ENCODE measurements at regions not wholly inside any gene's neighbourhood (a gene's known extent, or its start where the extent isn't known, plus 50 kb on each side); places are given as distances from the start of the nearest gene placed in this dataset.

- TF ChIP-seq ZNF510 (CRISPR knock-in tag; IDR thresholded peaks at IDR 0.05; ENCODE audit: low read depth) (no peak), EZH2 (conservative IDR thresholded peaks at IDR 0.05; ENCODE audit: low read depth, low read length) (no peak), NFE2L1 (CRISPR knock-in tag; IDR thresholded peaks at IDR 0.05; ENCODE audit: borderline replicate concordance) (no peak), POLR2AphosphoS5 (IDR thresholded peaks at IDR 0.05; ENCODE audit: low read depth, low read length) (no peak), ZMYM2 (CRISPR knock-in tag; IDR thresholded peaks at IDR 0.05) (no peak), NFRKB (IDR thresholded peaks at IDR 0.05) (no peak), RAD21 (CRISPR knock-in tag; IDR thresholded peaks at IDR 0.05) (no peak), GLI4 (CRISPR knock-in tag; IDR thresholded peaks at IDR 0.05; ENCODE audit: borderline replicate concordance) (no peak), CSRNP2 (CRISPR knock-in tag; conservative IDR thresholded peaks at IDR 0.05; ENCODE audit: low read depth) (no peak), ZNF260 (CRISPR knock-in tag; IDR thresholded peaks at IDR 0.05; ENCODE audit: borderline replicate concordance, low read depth) (no peak), ZNF501 (CRISPR knock-in tag; IDR thresholded peaks at IDR 0.05) (no peak)
- TF ChIP-seq, protein P1, sequence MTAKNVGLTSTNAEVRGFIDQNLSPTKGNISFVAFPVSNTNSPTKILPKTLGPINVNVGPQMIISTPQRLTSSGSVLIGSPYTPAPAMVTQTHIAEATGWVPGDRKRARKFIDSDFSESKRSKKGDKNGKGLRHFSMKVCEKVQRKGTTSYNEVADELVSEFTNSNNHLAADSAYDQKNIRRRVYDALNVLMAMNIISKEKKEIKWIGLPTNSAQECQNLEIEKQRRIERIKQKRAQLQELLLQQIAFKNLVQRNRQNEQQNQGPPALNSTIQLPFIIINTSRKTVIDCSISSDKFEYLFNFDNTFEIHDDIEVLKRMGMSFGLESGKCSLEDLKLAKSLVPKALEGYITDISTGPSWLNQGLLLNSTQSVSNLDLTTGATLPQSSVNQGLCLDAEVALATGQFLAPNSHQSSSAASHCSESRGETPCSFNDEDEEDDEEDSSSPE (CRISPR knock-in tag; IDR thresholded peaks at IDR 0.05) = no peak
Measured at GRCh38 chr3:178257491-178257890, 278.7 kb upstream of the KCNMB2 start.
